ENCODE measurements at regions not wholly inside any gene's neighbourhood (a gene's known extent, or its start where the extent isn't known, plus 50 kb on each side); places are given as distances from the start of the nearest gene placed in this dataset.

- no peak for DNase-seq (ENCODE audit: low read depth in 1 of 2, low spot score in 1 of 2)
Measured at GRCh38 chr7:159269745-159270144, 125.1 kb upstream of the VIPR2 start.

- DNase-seq (ENCODE audit: low read depth in 1 of 2, low spot score in 1 of 2), result no peak
Measured at GRCh38 chr7:159263430-159263829, 118.8 kb upstream of the VIPR2 start.

GRCh38 chr7:159253657-159254056 is 109.0 kb upstream of the VIPR2 start:
- DNase-seq (ENCODE audit: low read depth in 1 of 2, low spot score in 1 of 2), result no peak

GRCh38 chr7:159250471-159250870 is 105.8 kb upstream of the VIPR2 start:
- no peak for DNase-seq (ENCODE audit: low read depth in 1 of 2, low spot score in 1 of 2)

GRCh38 chr7:159249671-159250070 is 105.0 kb upstream of the VIPR2 start:
- DNase-seq (ENCODE audit: low read depth in 1 of 2, low spot score in 1 of 2), result no peak

- DNase-seq (ENCODE audit: low read depth in 1 of 2, low spot score in 1 of 2), result no peak
Measured at GRCh38 chr7:159247910-159248309, 103.2 kb upstream of the VIPR2 start.

GRCh38 chr7:159246702-159247480 is 102.2 kb upstream of the VIPR2 start:
- no peak for DNase-seq (ENCODE audit: low read depth in 1 of 2, low spot score in 1 of 2)

- DNase-seq (ENCODE audit: low read depth in 1 of 2, low spot score in 1 of 2), result no peak
Measured at GRCh38 chr7:159240962-159241361, 96.3 kb upstream of the VIPR2 start.

- no peak for DNase-seq (ENCODE audit: low read depth in 1 of 2, low spot score in 1 of 2)
Measured at GRCh38 chr7:159239028-159239427, 94.4 kb upstream of the VIPR2 start.

- no peak for DNase-seq (ENCODE audit: low read depth in 1 of 2, low spot score in 1 of 2)
Measured at GRCh38 chr7:159238541-159238940, 93.9 kb upstream of the VIPR2 start.

- no peak for DNase-seq (ENCODE audit: low read depth in 1 of 2, low spot score in 1 of 2)
Measured at GRCh38 chr7:159237022-159237653, 92.5 kb upstream of the VIPR2 start.

- no peak for DNase-seq (ENCODE audit: low read depth in 1 of 2, low spot score in 1 of 2)
Measured at GRCh38 chr7:159231017-159231416, 86.3 kb upstream of the VIPR2 start.

- no peak for DNase-seq (ENCODE audit: low read depth in 1 of 2, low spot score in 1 of 2)
Measured at GRCh38 chr7:159229683-159230475, 85.2 kb upstream of the VIPR2 start.

- DNase-seq (ENCODE audit: low read depth in 1 of 2, low spot score in 1 of 2), result no peak
Measured at GRCh38 chr7:159227433-159227832, 82.8 kb upstream of the VIPR2 start.

GRCh38 chr7:159226011-159226702 is 81.5 kb upstream of the VIPR2 start:
- DNase-seq (ENCODE audit: low read depth in 1 of 2, low spot score in 1 of 2), result no peak

- no peak for DNase-seq (ENCODE audit: low read depth in 1 of 2, low spot score in 1 of 2)
Measured at GRCh38 chr7:159218607-159219006, 73.9 kb upstream of the VIPR2 start.

- no peak for DNase-seq (ENCODE audit: low read depth in 1 of 2, low spot score in 1 of 2)
Measured at GRCh38 chr7:159218170-159218569, 73.5 kb upstream of the VIPR2 start.

- DNase-seq (ENCODE audit: low read depth in 1 of 2, low spot score in 1 of 2), result no peak
Measured at GRCh38 chr7:159215076-159215475, 70.4 kb upstream of the VIPR2 start.

GRCh38 chr7:159213253-159213652 is 68.6 kb upstream of the VIPR2 start:
- no peak for DNase-seq (ENCODE audit: low read depth in 1 of 2, low spot score in 1 of 2)

GRCh38 chr7:159212226-159212625 is 67.6 kb upstream of the VIPR2 start:
- DNase-seq (ENCODE audit: low read depth in 1 of 2, low spot score in 1 of 2), result no peak

- no peak for DNase-seq (ENCODE audit: low read depth in 1 of 2, low spot score in 1 of 2)
Measured at GRCh38 chr7:159211540-159212182, 67.0 kb upstream of the VIPR2 start.
